GM13976 (cell line): ENCODE measurements at regions not wholly inside any gene's neighbourhood (a gene's known extent, or its start where the extent isn't known, plus 50 kb on each side); places are given as distances from the start of the nearest gene placed in this dataset.
"Not testable (repeated sequence)": the region's sequence is repeated elsewhere in the genome, so short reads cannot be mapped to it uniquely, and the experiment has no call there.

Source experiments
- DNase-seq: peaks from one replicate; pipeline ENCODE4 v3.0.0; 2012; ENCODE audit warnings: low spot score
- CTCF ChIP-seq: IDR thresholded peaks from 2 replicates; pipeline ENCODE4 v1.5.1; 2012; ENCODE audit warnings: borderline replicate concordance, mild to moderate bottlenecking; ENCODE audit not compliant: insufficient read depth; ENCODE audit errors: extremely low read depth, missing control alignments, control extremely low read depth
- in situ Hi-C: fragments of 300-500 bp; cut with MboI; formaldehyde crosslinking; loops from one replicate; pipeline ENCODE4 v1.12.0; 2022; ENCODE audit warnings: low sequenced_read_pairs, mixed read lengths, inconsistent platforms; ENCODE audit not compliant: unreplicated experiment

- no peak for DNase-seq
- in situ Hi-C loops = no loop called here
- TF ChIP-seq CTCF = no peak
Observed at GRCh38 chr3:145417678-145418077, 743.3 kb downstream of the PLOD2 start.

GRCh38 chr3:145422556-145422955 lies 738.4 kb downstream of the PLOD2 start:
- in situ Hi-C loops = no loop called here
- DNase-seq = no peak
- no peak for TF ChIP-seq CTCF

GRCh38 chr3:145427355-145427754 lies 733.6 kb downstream of the PLOD2 start:
- DNase-seq = no peak
- in situ Hi-C loops = no loop called here
- no peak for TF ChIP-seq CTCF

- no peak for DNase-seq
- no peak for TF ChIP-seq CTCF
- in situ Hi-C loops = no loop called here
Observed at GRCh38 chr3:145429546-145429945, 731.4 kb downstream of the PLOD2 start.

GRCh38 chr3:145448436-145448835 lies 712.5 kb downstream of the PLOD2 start:
- no peak for DNase-seq
- in situ Hi-C loops = no loop called here
- no peak for TF ChIP-seq CTCF

GRCh38 chr3:145450018-145450682 lies 710.8 kb downstream of the PLOD2 start:
- no peak for DNase-seq
- TF ChIP-seq CTCF = no peak
- in situ Hi-C loops = no loop called here

GRCh38 chr3:145457825-145458552 lies 703.0 kb downstream of the PLOD2 start:
- no peak for TF ChIP-seq CTCF
- in situ Hi-C loops = no loop called here
- no peak for DNase-seq

- in situ Hi-C loops, DNase-seq: not testable (repeated sequence)
Observed at GRCh38 chr3:145459681-145460080, 701.3 kb downstream of the PLOD2 start.
